ENCODE measurements at regions not wholly inside any gene's neighbourhood (a gene's known extent, or its start where the extent isn't known, plus 50 kb on each side); places are given as distances from the start of the nearest gene placed in this dataset.

DNA sequence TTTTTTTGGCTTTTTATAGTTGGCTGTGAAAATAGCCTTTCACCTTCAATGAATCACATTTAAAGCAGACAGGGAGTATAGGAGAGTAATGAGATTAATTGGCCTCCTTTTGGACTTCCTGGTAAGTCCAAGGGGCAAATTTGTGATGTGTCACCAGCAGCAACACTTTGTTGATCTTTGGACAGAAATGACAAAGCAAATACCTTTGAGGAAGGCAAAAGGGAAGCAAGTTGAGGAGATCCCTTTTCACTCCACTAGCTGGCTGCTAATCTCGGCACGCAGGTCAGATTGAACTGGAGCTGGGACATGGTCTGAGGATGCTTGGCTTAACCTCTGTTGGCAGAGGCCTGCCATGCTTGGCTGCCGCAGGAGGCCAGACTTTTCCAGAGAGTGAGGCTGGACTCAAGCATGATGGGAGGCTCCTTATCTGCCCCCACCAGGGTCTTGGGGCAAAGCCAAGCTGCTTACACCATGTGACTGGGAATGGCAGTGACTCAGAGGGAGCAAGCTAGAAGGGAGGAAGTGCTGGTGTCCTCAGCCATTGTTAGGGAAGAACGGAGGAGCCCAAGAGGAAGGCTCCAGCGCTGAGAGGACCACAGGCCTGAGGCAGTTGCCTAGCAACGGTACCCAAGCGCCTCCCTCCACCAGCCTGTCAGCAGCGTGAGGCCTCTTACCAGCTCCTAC is 174.5 kb upstream of the MAP1B start (continued):
- TF ChIP-seq SOX13 (IDR thresholded peaks at IDR 0.05) (no peak), SOX13 (CRISPR knock-in tag; conservative IDR thresholded peaks at IDR 0.05 in 1 of 2, IDR thresholded peaks at IDR 0.05 in 1 of 2) (peak in 1 of 2 experiments; percentile 16; a peak in 1 of 4 replicates), SP1 (IDR thresholded peaks at IDR 0.05) (no peak), SP1 (CRISPR knock-in tag; IDR thresholded peaks at IDR 0.05) (no peak), ZNF747 (CRISPR knock-in tag; IDR thresholded peaks at IDR 0.05; ENCODE audit: borderline replicate concordance) (no peak), GABPB1 (CRISPR knock-in tag; IDR thresholded peaks at IDR 0.05) (peak; percentile 37), MLLT10 (CRISPR knock-in tag; IDR thresholded peaks at IDR 0.05) (no peak), EP300 (IDR thresholded peaks at IDR 0.05; ENCODE audit: low read depth in 2 of 2, low read length in 2 of 2) (peak in 1 of 2 experiments; percentile 58; a peak in 1 of 4 replicates), EP300 (CRISPR knock-in tag; IDR thresholded peaks at IDR 0.05; ENCODE audit: borderline replicate concordance) (peak; percentile 27; the same call in 1 of the 2 replicates), HOXA3 (CRISPR knock-in tag; IDR thresholded peaks at IDR 0.05) (no peak), NFKBIZ (CRISPR knock-in tag; IDR thresholded peaks at IDR 0.05) (no peak), FOXC1 (CRISPR knock-in tag; IDR thresholded peaks at IDR 0.05; ENCODE audit: borderline replicate concordance) (no peak), ZNF766 (CRISPR knock-in tag; IDR thresholded peaks at IDR 0.05; ENCODE audit: borderline replicate concordance) (no peak), TBL1XR1 (IDR thresholded peaks at IDR 0.05; ENCODE audit: borderline replicate concordance, low read length, partially characterized antibody) (no peak), ZMYM4 (CRISPR knock-in tag; IDR thresholded peaks at IDR 0.05) (no peak), FOXO1 (CRISPR knock-in tag; IDR thresholded peaks at IDR 0.05) (peak; percentile 41; the same call in 1 of the 2 replicates), GTF2F1 (IDR thresholded peaks at IDR 0.05; ENCODE audit: low read length) (no peak), ZNF737 (CRISPR knock-in tag; IDR thresholded peaks at IDR 0.05; ENCODE audit: borderline replicate concordance) (no peak), ZNF12 (CRISPR knock-in tag; IDR thresholded peaks at IDR 0.05) (no peak), SAP130 (CRISPR knock-in tag; IDR thresholded peaks at IDR 0.05; ENCODE audit: low read depth) (peak; percentile 51; the same call in 1 of the 2 replicates), HNRNPK (IDR thresholded peaks at IDR 0.05; ENCODE audit: low read depth, low read length, poor library complexity, severe bottlenecking) (no peak)
- TF ChIP-seq, protein P1, sequence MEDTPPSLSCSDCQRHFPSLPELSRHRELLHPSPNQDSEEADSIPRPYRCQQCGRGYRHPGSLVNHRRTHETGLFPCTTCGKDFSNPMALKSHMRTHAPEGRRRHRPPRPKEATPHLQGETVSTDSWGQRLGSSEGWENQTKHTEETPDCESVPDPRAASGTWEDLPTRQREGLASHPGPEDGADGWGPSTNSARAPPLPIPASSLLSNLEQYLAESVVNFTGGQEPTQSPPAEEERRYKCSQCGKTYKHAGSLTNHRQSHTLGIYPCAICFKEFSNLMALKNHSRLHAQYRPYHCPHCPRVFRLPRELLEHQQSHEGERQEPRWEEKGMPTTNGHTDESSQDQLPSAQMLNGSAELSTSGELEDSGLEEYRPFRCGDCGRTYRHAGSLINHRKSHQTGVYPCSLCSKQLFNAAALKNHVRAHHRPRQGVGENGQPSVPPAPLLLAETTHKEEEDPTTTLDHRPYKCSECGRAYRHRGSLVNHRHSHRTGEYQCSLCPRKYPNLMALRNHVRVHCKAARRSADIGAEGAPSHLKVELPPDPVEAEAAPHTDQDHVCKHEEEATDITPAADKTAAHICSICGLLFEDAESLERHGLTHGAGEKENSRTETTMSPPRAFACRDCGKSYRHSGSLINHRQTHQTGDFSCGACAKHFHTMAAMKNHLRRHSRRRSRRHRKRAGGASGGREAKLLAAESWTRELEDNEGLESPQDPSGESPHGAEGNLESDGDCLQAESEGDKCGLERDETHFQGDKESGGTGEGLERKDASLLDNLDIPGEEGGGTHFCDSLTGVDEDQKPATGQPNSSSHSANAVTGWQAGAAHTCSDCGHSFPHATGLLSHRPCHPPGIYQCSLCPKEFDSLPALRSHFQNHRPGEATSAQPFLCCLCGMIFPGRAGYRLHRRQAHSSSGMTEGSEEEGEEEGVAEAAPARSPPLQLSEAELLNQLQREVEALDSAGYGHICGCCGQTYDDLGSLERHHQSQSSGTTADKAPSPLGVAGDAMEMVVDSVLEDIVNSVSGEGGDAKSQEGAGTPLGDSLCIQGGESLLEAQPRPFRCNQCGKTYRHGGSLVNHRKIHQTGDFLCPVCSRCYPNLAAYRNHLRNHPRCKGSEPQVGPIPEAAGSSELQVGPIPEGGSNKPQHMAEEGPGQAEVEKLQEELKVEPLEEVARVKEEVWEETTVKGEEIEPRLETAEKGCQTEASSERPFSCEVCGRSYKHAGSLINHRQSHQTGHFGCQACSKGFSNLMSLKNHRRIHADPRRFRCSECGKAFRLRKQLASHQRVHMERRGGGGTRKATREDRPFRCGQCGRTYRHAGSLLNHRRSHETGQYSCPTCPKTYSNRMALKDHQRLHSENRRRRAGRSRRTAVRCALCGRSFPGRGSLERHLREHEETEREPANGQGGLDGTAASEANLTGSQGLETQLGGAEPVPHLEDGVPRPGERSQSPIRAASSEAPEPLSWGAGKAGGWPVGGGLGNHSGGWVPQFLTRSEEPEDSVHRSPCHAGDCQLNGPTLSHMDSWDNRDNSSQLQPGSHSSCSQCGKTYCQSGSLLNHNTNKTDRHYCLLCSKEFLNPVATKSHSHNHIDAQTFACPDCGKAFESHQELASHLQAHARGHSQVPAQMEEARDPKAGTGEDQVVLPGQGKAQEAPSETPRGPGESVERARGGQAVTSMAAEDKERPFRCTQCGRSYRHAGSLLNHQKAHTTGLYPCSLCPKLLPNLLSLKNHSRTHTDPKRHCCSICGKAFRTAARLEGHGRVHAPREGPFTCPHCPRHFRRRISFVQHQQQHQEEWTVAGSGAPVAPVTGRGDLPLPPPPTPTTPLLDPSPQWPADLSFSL (CRISPR knock-in tag; IDR thresholded peaks at IDR 0.05): no peak
- TF ChIP-seq, protein P2, sequence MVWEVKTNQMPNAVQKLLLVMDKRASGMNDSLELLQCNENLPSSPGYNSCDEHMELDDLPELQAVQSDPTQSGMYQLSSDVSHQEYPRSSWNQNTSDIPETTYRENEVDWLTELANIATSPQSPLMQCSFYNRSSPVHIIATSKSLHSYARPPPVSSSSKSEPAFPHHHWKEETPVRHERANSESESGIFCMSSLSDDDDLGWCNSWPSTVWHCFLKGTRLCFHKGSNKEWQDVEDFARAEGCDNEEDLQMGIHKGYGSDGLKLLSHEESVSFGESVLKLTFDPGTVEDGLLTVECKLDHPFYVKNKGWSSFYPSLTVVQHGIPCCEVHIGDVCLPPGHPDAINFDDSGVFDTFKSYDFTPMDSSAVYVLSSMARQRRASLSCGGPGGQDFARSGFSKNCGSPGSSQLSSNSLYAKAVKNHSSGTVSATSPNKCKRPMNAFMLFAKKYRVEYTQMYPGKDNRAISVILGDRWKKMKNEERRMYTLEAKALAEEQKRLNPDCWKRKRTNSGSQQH (CRISPR knock-in tag; IDR thresholded peaks at IDR 0.05; ENCODE audit: low read depth): no peak
